ENCODE measurements at regions not wholly inside any gene's neighbourhood (a gene's known extent, or its start where the extent isn't known, plus 50 kb on each side); places are given as distances from the start of the nearest gene placed in this dataset.

GRCh38 chr2:157929871-157930667 lies 53.9 kb upstream of the ACVR1 start:
- TF ChIP-seq REST (IDR thresholded peaks at IDR 0.05) (no peak), ATOH8 (CRISPR knock-in tag; IDR thresholded peaks at IDR 0.05; ENCODE audit: low read depth) (no peak), SMC3 (IDR thresholded peaks at IDR 0.05) (no peak), SREBF2 (IDR thresholded peaks at IDR 0.05) (no peak), RNF2 (IDR thresholded peaks at IDR 0.05; ENCODE audit: borderline replicate concordance, low read depth) (no peak), NR3C1 (IDR thresholded peaks at IDR 0.05) (no peak), RFX5 (IDR thresholded peaks at IDR 0.05) (no peak), KDM5A (IDR thresholded peaks at IDR 0.05) (no peak)
- H3K4me1 ChIP-seq, result no peaks in the 10 kb centered on the region
- DNase-seq (ENCODE audit: low read depth in 1 of 2, low spot score in 1 of 2) (no peak), ATAC-seq (no peak), FAIRE-seq (no peak)
- POLR2A ChIA-PET, result no interaction called here
- no peak overlapping the region for H3K27ac ChIP-seq
- H3K4me3 ChIP-seq, result no peak overlapping the region
- CTCF ChIA-PET, result no interaction called here
- no peaks in the 10 kb centered on the region for H3K9me3 ChIP-seq
- WGBS (ENCODE audit: missing lambda C conversion rate), result 60% methylated on average over 5 of the region's 5 CpGs
- H3K4me2 ChIP-seq, result no peak overlapping the region

GRCh38 chr2:157928372-157928771 lies 52.2 kb upstream of the ACVR1 start:
- no peak for DNase-seq (ENCODE audit: low read depth in 1 of 2, low spot score in 1 of 2)
- Histone ChIP-seq H3K27ac (no peak overlapping the region), H3K4me2 (no peak overlapping the region), H3K9me3 (no peaks in the 10 kb centered on the region), H3K4me3 (no peak overlapping the region), H3K4me1 (no peaks in the 10 kb centered on the region)
- FAIRE-seq, result no peak
- CTCF ChIA-PET, result no interaction called here
- no peak for TF ChIP-seq HEYL (CRISPR knock-in tag; IDR thresholded peaks at IDR 0.05)
- no peak for TF ChIP-seq ELK1 (IDR thresholded peaks at IDR 0.05; ENCODE audit: low read depth, low read length)
- no peak for TF ChIP-seq HOXB13 (CRISPR knock-in tag; IDR thresholded peaks at IDR 0.05; ENCODE audit: low read depth)
- no peak for TF ChIP-seq TP53 (CRISPR knock-in tag; IDR thresholded peaks at IDR 0.05)
- TF ChIP-seq HOXA7 (CRISPR knock-in tag; IDR thresholded peaks at IDR 0.05), result no peak
- TF ChIP-seq JUN (IDR thresholded peaks at IDR 0.05), result no peak
- no peak for TF ChIP-seq USF2 (IDR thresholded peaks at IDR 0.05)
- TF ChIP-seq RAD21 (conservative IDR thresholded peaks at IDR 0.05 in 1 of 2, IDR thresholded peaks at IDR 0.05 in 1 of 2), result no peak
- TF ChIP-seq ESRRA (IDR thresholded peaks at IDR 0.05; ENCODE audit: borderline replicate concordance, low read length), result no peak
- TF ChIP-seq POLR2A (IDR thresholded peaks at IDR 0.05; ENCODE audit: low read length), result no peak
- TF ChIP-seq ZSCAN20 (CRISPR knock-in tag; IDR thresholded peaks at IDR 0.05), result no peak
- TF ChIP-seq PBX3 (IDR thresholded peaks at IDR 0.05), result no peak
- no peak for TF ChIP-seq NPAS2 (CRISPR knock-in tag; IDR thresholded peaks at IDR 0.05; ENCODE audit: borderline replicate concordance)
- no peak for TF ChIP-seq BHLHE40 (IDR thresholded peaks at IDR 0.05; ENCODE audit: low read depth, low read length)
- TF ChIP-seq NR3C1 (IDR thresholded peaks at IDR 0.05), result no peak
- TF ChIP-seq TFCP2L1 (CRISPR knock-in tag; IDR thresholded peaks at IDR 0.05), result no peak
- TF ChIP-seq MAFK (IDR thresholded peaks at IDR 0.05; ENCODE audit: partially characterized antibody), result no peak
- TF ChIP-seq MYC (IDR thresholded peaks at IDR 0.05; ENCODE audit: borderline replicate concordance, low read length), result no peak
- no peak for TF ChIP-seq SMC3 (IDR thresholded peaks at IDR 0.05)
- POLR2A ChIA-PET, result no interaction called here
- ATAC-seq, result no peak
